Neural progenitor cell (in vitro differentiated cells): ENCODE measurements at regions not wholly inside any gene's neighbourhood (a gene's known extent, or its start where the extent isn't known, plus 50 kb on each side); places are given as distances from the start of the nearest gene placed in this dataset.

ENCODE experiments used
- DNase-seq: peaks from one replicate; pipeline ENCODE4 v3.0.0-alpha.2; 2016; ENCODE audit warnings: low spot score
- H2AFZ ChIP-seq: fragments of 200-600 bp; sonication (generic); replicated peaks from 2 replicates; pipeline ENCODE4 v1.6.1; 2016; ENCODE audit warnings: antibody characterized with exemption
- H3F3A ChIP-seq: fragments of 200-600 bp; sonication (generic); 2 replicates; pipeline ENCODE4 v1.6.1; 2016; ENCODE audit warnings: antibody characterized with exemption, low read depth
- H3K27ac ChIP-seq: fragments of 200-600 bp; sonication (generic); 2 replicates; pipeline ENCODE4 v1.5.1; 2016; ENCODE audit warnings: mild to moderate bottlenecking
- H3K27me3 ChIP-seq: fragments of 200-600 bp; sonication (generic); 2 replicates; pipeline ENCODE4 v1.6.1; 2016; ENCODE audit warnings: mild to moderate bottlenecking, moderate library complexity
- H3K36me3 ChIP-seq: fragments of 200-600 bp; sonication (generic); 2 replicates; pipeline ENCODE4 v1.5.1; 2016
- H3K4me1 ChIP-seq: fragments of 200-600 bp; sonication (generic); 2 replicates; pipeline ENCODE4 v1.6.1; 2016; ENCODE audit warnings: mixed run types
- H3K4me2 ChIP-seq: fragments of 200-600 bp; sonication (generic); 2 replicates; pipeline ENCODE4 v1.6.1; 2016
- H3K4me3 ChIP-seq: fragments of 200-600 bp; sonication (generic); 2 replicates; pipeline ENCODE4 v1.5.1; 2016
- H3K79me2 ChIP-seq: fragments of 200-600 bp; sonication (generic); 2 replicates; pipeline ENCODE4 v1.6.1; 2016; ENCODE audit warnings: low read depth
- H3K9ac ChIP-seq: fragments of 200-600 bp; sonication (generic); 2 replicates; pipeline ENCODE4 v1.6.1; 2016
- H3K9me3 ChIP-seq: fragments of 200-600 bp; sonication (generic); 2 replicates; pipeline ENCODE4 v1.5.1; 2016; ENCODE audit warnings: low read depth
- H4K20me1 ChIP-seq: fragments of 200-600 bp; sonication (generic); 2 replicates; pipeline ENCODE4 v1.6.1; 2016; ENCODE audit warnings: low read depth
- H3K27ac Mint-ChIP-seq: 3 replicates; pipeline ENCODE4 v1.8.0; 2021; ENCODE audit warnings: mixed read lengths
- H3K27me3 Mint-ChIP-seq: 2 replicates; pipeline ENCODE4 v1.8.0; 2022; ENCODE audit warnings: low read depth, mild to moderate bottlenecking, inconsistent platforms, moderate library complexity, mixed read lengths; ENCODE audit not compliant: insufficient read depth
- H3K36me3 Mint-ChIP-seq: 3 replicates; pipeline ENCODE4 v1.8.0; 2021; ENCODE audit warnings: mixed read lengths
- H3K4me1 Mint-ChIP-seq: 3 replicates; pipeline ENCODE4 v1.8.0; 2021; ENCODE audit warnings: mixed read lengths
- H3K4me3 Mint-ChIP-seq: 3 replicates; pipeline ENCODE4 v1.8.0; 2021; ENCODE audit warnings: mild to moderate bottlenecking, moderate library complexity, mixed read lengths
- H3K9me3 Mint-ChIP-seq: 3 replicates; pipeline ENCODE4 v1.8.0; 2020; ENCODE audit warnings: mixed read lengths
- CTCF ChIP-seq: fragments of 200-600 bp; sonication (generic); IDR thresholded peaks from 2 replicates; pipeline ENCODE4 v1.5.1; 2017; ENCODE audit warnings: antibody characterized with exemption, mild to moderate bottlenecking
- EZH2 ChIP-seq: fragments of 200-600 bp; sonication (generic); IDR thresholded peaks from 2 replicates; pipeline ENCODE4 v1.6.1; 2017; ENCODE audit warnings: antibody characterized with exemption, mild to moderate bottlenecking, moderate library complexity
- EZH2phosphoT487 ChIP-seq: fragments of 200-600 bp; sonication (generic); IDR thresholded peaks from 2 replicates; pipeline ENCODE4 v1.6.1; 2017; ENCODE audit warnings: antibody characterized with exemption

- no peaks in the 10 kb centered on the region for H3K9me3 Mint-ChIP-seq
These were observed 558.4 kb downstream of the PRDM9 start for GRCh38 chr5:24065779-24066178.

GRCh38 chr5:24067208-24067607, 559.8 kb downstream of the PRDM9 start:
- H3K4me1 ChIP-seq, result no peaks in the 10 kb centered on the region
- H3F3A ChIP-seq, result no peaks in the 10 kb centered on the region
- DNase-seq, result no peak
- no peaks in the 10 kb centered on the region for H4K20me1 ChIP-seq
- no peak overlapping the region for H3K4me2 ChIP-seq
- H2AFZ ChIP-seq, result no peak overlapping the region
- TF ChIP-seq EZH2 (no peak), CTCF (no peak), EZH2phosphoT487 (no peak)
- no peaks in the 10 kb centered on the region for H3K27me3 ChIP-seq
- Mint-ChIP-seq H3K4me3 (no peak overlapping the region), H3K9me3 (no peaks in the 10 kb centered on the region), H3K36me3 (no peaks in the 10 kb centered on the region), H3K27ac (no peak overlapping the region), H3K4me1 (no peaks in the 10 kb centered on the region), H3K27me3 (no peaks in the 10 kb centered on the region)
- H3K36me3 ChIP-seq, result no peaks in the 10 kb centered on the region
- no peak overlapping the region for H3K4me3 ChIP-seq
- H3K79me2 ChIP-seq, result no peaks in the 10 kb centered on the region
- no peaks in the 10 kb centered on the region for H3K9me3 ChIP-seq
- H3K27ac ChIP-seq, result no peak overlapping the region
- H3K9ac ChIP-seq, result no peak overlapping the region

More at GRCh38 chr5:24065779-24066178, 558.4 kb downstream of the PRDM9 start:
- Histone ChIP-seq H4K20me1 (no peaks in the 10 kb centered on the region), H3K4me1 (no peaks in the 10 kb centered on the region), H3F3A (no peaks in the 10 kb centered on the region), H3K27me3 (no peaks in the 10 kb centered on the region), H3K9me3 (no peaks in the 10 kb centered on the region), H3K4me2 (no peak overlapping the region), H3K27ac (no peak overlapping the region), H2AFZ (no peak overlapping the region), H3K36me3 (no peaks in the 10 kb centered on the region), H3K4me3 (no peak overlapping the region), H3K79me2 (no peaks in the 10 kb centered on the region), H3K9ac (no peak overlapping the region)
- no peaks in the 10 kb centered on the region for H3K27me3 Mint-ChIP-seq
- no peak overlapping the region for H3K4me3 Mint-ChIP-seq
- TF ChIP-seq EZH2, result no peak
- no peak for TF ChIP-seq CTCF
- no peak for TF ChIP-seq EZH2phosphoT487
- no peak overlapping the region for H3K27ac Mint-ChIP-seq
- H3K36me3 Mint-ChIP-seq, result no peaks in the 10 kb centered on the region
- no peak for DNase-seq
- H3K4me1 Mint-ChIP-seq, result no peaks in the 10 kb centered on the region

GRCh38 chr5:24068524-24068923, 561.1 kb downstream of the PRDM9 start:
- Histone ChIP-seq H3K79me2 (no peaks in the 10 kb centered on the region), H4K20me1 (no peaks in the 10 kb centered on the region), H3K27ac (no peak overlapping the region), H3K4me3 (no peak overlapping the region), H3K27me3 (no peaks in the 10 kb centered on the region), H3F3A (no peaks in the 10 kb centered on the region), H3K36me3 (no peaks in the 10 kb centered on the region), H3K4me1 (no peaks in the 10 kb centered on the region), H2AFZ (no peak overlapping the region), H3K4me2 (no peak overlapping the region), H3K9me3 (no peaks in the 10 kb centered on the region), H3K9ac (no peak overlapping the region)
- H3K36me3 Mint-ChIP-seq, result no peaks in the 10 kb centered on the region
- TF ChIP-seq EZH2phosphoT487 (no peak), EZH2 (no peak), CTCF (no peak)
- H3K27me3 Mint-ChIP-seq, result no peaks in the 10 kb centered on the region
- H3K9me3 Mint-ChIP-seq, result no peaks in the 10 kb centered on the region
- H3K4me3 Mint-ChIP-seq, result no peak overlapping the region
- H3K4me1 Mint-ChIP-seq, result no peaks in the 10 kb centered on the region
- no peak overlapping the region for H3K27ac Mint-ChIP-seq
- DNase-seq, result no peak
